CD14-positive monocyte (primary cell): ENCODE measurements at regions not wholly inside any gene's neighbourhood (a gene's known extent, or its start where the extent isn't known, plus 50 kb on each side); places are given as distances from the start of the nearest gene placed in this dataset.

Experiments used
- DNase-seq, 3 donors: peaks; one replicate each; pipeline ENCODE4 v3.0.0-alpha.2; 2011 to 2022
- H2AFZ ChIP-seq: 2 replicates; pipeline ENCODE4 v1.6.0; 2012; ENCODE audit warnings: mild to moderate bottlenecking, low read depth, low read length, inconsistent platforms; ENCODE audit not compliant: insufficient read depth, poor library complexity, severe bottlenecking
- H3K27ac ChIP-seq, 2 donors: 1 replicate in 1 of 2; 2 replicates in 1 of 2; pipeline ENCODE4 v1.5.1; 2012 to 2013; ENCODE audit warnings: low read length in 2 of 2, control low read depth in 1 of 2, inconsistent platforms in 1 of 2, low read depth in 1 of 2, mild to moderate bottlenecking in 1 of 2
- H3K27me3 ChIP-seq, 2 donors: one replicate each; pipeline versions ENCODE4 v1.6.0 to v1.6.1; 2011 to 2013; ENCODE audit warnings: low read length in 2 of 2; ENCODE audit not compliant: control insufficient read depth in 2 of 2, insufficient read depth in 2 of 2
- H3K36me3 ChIP-seq, 2 donors: replicated peaks in 1 of 2; 1 replicate in 1 of 2; 2 replicates in 1 of 2; pipeline versions ENCODE4 v1.5.1 to v1.6.1; 2012 to 2013; ENCODE audit warnings: low read length in 2 of 2, control low read depth in 1 of 2, inconsistent platforms in 1 of 2, mild to moderate bottlenecking in 1 of 2; ENCODE audit not compliant: insufficient read depth in 2 of 2, control insufficient read depth in 1 of 2
- H3K4me1 ChIP-seq, 2 donors: 1 replicate in 1 of 2; 2 replicates in 1 of 2; pipeline versions ENCODE4 v1.5.1 to v1.6.1; 2012 to 2013; ENCODE audit warnings: low read length in 2 of 2, control low read depth in 1 of 2, inconsistent platforms in 1 of 2, mild to moderate bottlenecking in 1 of 2, moderate library complexity in 1 of 2; ENCODE audit not compliant: insufficient read depth in 2 of 2, control insufficient read depth in 1 of 2
- H3K4me2 ChIP-seq: replicated peaks from 2 replicates; pipeline ENCODE3; 2012; ENCODE audit warnings: low read length, moderate library complexity, mild to moderate bottlenecking; ENCODE audit not compliant: poor library complexity, severe bottlenecking; ENCODE audit errors: extremely low read depth
- H3K4me3 ChIP-seq, 3 experiments: fragments of 200-600 bp in 1 of 3; sonication (generic) in 1 of 3; replicated peaks in 1 of 3; 1 replicate in 2 of 3; 2 replicates in 1 of 3; pipeline ENCODE4 v1.5.1; 2011 to 2013; ENCODE audit warnings: low read length in 3 of 3, mild to moderate bottlenecking in 3 of 3, control low read depth in 2 of 3, low read depth in 2 of 3, inconsistent platforms in 1 of 3, moderate library complexity in 1 of 3
- H3K79me2 ChIP-seq: 2 replicates; pipeline ENCODE4 v1.6.0; 2012; ENCODE audit warnings: mild to moderate bottlenecking, control low read depth, inconsistent platforms, low read length, moderate library complexity; ENCODE audit not compliant: insufficient read depth
- H3K9ac ChIP-seq: 2 replicates; pipeline ENCODE4 v1.6.0; 2017; ENCODE audit warnings: low read length, mild to moderate bottlenecking; ENCODE audit not compliant: insufficient read depth, poor library complexity, severe bottlenecking
- H3K9me3 ChIP-seq, 2 donors: replicated peaks in 1 of 2; 1 replicate in 1 of 2; 2 replicates in 1 of 2; pipeline versions ENCODE4 v1.5.1 to v1.6.1; 2012 to 2013; ENCODE audit warnings: low read length in 2 of 2, control low read depth in 1 of 2; ENCODE audit not compliant: control insufficient read depth in 1 of 2, insufficient read depth in 1 of 2
- H4K20me1 ChIP-seq: 2 replicates; pipeline ENCODE4 v1.6.0; 2012; ENCODE audit warnings: mild to moderate bottlenecking, low read length, control low read depth, moderate library complexity; ENCODE audit not compliant: insufficient read depth
- H3K27ac Mint-ChIP-seq, 7 donors: one replicate each; pipeline ENCODE4 v1.8.0; 2020; ENCODE audit warnings: mild to moderate bottlenecking in 7 of 7, mixed read lengths in 7 of 7, moderate library complexity in 6 of 7, inconsistent platforms in 2 of 7
- H3K27me3 Mint-ChIP-seq, 3 donors: one replicate each; pipeline ENCODE4 v1.8.0; 2021 to 2022; ENCODE audit warnings: low read depth in 3 of 3, mild to moderate bottlenecking in 3 of 3, mixed read lengths in 3 of 3, moderate library complexity in 3 of 3, inconsistent platforms in 1 of 3
- H3K36me3 Mint-ChIP-seq, 2 donors: one replicate each; pipeline ENCODE4 v1.8.0; 2020; ENCODE audit warnings: mixed read lengths in 2 of 2, inconsistent platforms in 1 of 2, mild to moderate bottlenecking in 1 of 2
- H3K4me1 Mint-ChIP-seq: one replicate; pipeline ENCODE4 v1.8.0; 2020; ENCODE audit warnings: mild to moderate bottlenecking, mixed read lengths
- H3K4me3 Mint-ChIP-seq, 2 donors: one replicate each; pipeline ENCODE4 v1.8.0; 2020; ENCODE audit warnings: mild to moderate bottlenecking in 2 of 2, mixed read lengths in 2 of 2, moderate library complexity in 1 of 2
- H3K9me3 Mint-ChIP-seq, 7 donors: one replicate each; pipeline ENCODE4 v1.8.0; 2020 to 2022; ENCODE audit warnings: mixed read lengths in 7 of 7, mild to moderate bottlenecking in 6 of 7, moderate library complexity in 6 of 7, inconsistent platforms in 2 of 7
- WGBS: methylation state at CpG from one replicate; pipeline ENCODE4 v1.1.5; 2013; ENCODE audit warnings: missing lambda C conversion rate; ENCODE audit not compliant: insufficient coverage; 5-methylcytosine and 5-hydroxymethylcytosine counted together
- intact Hi-C, 2 donors: fragments of 100-400 bp; cut with micrococcal nuclease; formaldehyde crosslinking; loops; one replicate each; pipeline versions ENCODE4 v1.15.0 to v1.15.1; 2023
- TF ChIP-seq, protein P1 (sequence below): fragments of 200-600 bp; IDR thresholded peaks from one replicate; pipeline ENCODE4 v1.8.0; 2022; ENCODE audit warnings: antibody characterized with exemption, mild to moderate bottlenecking

DNA sequence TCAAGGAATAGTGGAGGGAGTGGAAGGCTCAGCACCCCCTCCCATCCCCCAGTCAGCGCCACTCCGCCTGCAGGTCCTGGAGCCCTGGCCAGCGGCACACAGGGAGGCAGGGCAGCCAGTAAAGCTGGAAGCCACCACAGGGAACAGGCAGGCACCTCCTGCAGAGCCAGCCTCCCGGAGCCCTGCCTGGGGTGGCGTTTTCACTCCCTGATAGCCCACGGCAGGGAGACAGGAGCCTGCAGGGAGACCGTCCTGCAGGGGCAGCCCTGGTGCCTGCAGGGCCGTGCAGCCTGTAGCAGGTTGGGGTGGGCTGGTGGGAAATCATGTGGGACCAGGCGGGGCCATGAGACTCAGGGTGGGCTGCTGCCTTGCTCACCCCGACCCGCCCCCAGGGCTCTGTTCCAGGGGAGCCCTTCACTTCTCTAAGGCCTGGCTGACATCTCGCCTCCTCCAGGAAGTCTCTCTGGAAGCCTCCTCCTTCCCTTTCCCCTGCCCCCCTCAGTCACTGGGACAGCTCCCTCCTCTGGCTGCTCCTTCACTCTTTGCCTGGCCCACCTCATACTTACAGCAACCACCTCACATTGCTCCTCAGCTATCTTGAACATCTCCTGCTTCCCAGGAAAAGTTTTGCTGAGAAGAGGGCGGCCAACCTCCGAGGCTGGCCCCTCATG lies 221.0 kb downstream of the GLI2 start:
- TF ChIP-seq, protein P1, sequence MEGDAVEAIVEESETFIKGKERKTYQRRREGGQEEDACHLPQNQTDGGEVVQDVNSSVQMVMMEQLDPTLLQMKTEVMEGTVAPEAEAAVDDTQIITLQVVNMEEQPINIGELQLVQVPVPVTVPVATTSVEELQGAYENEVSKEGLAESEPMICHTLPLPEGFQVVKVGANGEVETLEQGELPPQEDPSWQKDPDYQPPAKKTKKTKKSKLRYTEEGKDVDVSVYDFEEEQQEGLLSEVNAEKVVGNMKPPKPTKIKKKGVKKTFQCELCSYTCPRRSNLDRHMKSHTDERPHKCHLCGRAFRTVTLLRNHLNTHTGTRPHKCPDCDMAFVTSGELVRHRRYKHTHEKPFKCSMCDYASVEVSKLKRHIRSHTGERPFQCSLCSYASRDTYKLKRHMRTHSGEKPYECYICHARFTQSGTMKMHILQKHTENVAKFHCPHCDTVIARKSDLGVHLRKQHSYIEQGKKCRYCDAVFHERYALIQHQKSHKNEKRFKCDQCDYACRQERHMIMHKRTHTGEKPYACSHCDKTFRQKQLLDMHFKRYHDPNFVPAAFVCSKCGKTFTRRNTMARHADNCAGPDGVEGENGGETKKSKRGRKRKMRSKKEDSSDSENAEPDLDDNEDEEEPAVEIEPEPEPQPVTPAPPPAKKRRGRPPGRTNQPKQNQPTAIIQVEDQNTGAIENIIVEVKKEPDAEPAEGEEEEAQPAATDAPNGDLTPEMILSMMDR = no peak
- no peaks in the 10 kb centered on the region for H3K79me2 ChIP-seq
- no peaks in the 10 kb centered on the region for H3K4me1 ChIP-seq
- no peak overlapping the region for H3K4me2 ChIP-seq
- H4K20me1 ChIP-seq = no peaks in the 10 kb centered on the region
- intact Hi-C loops = no loop called here
- H3K4me3 ChIP-seq = no peak overlapping the region
- no peaks in the 10 kb centered on the region for H3K9me3 ChIP-seq
- no peak for DNase-seq
- H3K4me1 Mint-ChIP-seq = no peaks in the 10 kb centered on the region
- H3K9me3 Mint-ChIP-seq = no peaks in the 10 kb centered on the region
- H3K9ac ChIP-seq = no peak overlapping the region
- WGBS = 88% methylated on average over 13 of the region's 14 CpGs
- H2AFZ ChIP-seq = no peak overlapping the region
- H3K27me3 Mint-ChIP-seq = peaks cover 0 to 4% (median 4%) of the 10 kb centered on the region in 3 donors
- H3K36me3 ChIP-seq = no peaks in the 10 kb centered on the region
- H3K27me3 ChIP-seq = no peaks in the 10 kb centered on the region
- H3K4me3 Mint-ChIP-seq = no peak overlapping the region
- no peaks in the 10 kb centered on the region for H3K36me3 Mint-ChIP-seq
- no peak overlapping the region for H3K27ac ChIP-seq
- H3K27ac Mint-ChIP-seq = no peak overlapping the region

DNA sequence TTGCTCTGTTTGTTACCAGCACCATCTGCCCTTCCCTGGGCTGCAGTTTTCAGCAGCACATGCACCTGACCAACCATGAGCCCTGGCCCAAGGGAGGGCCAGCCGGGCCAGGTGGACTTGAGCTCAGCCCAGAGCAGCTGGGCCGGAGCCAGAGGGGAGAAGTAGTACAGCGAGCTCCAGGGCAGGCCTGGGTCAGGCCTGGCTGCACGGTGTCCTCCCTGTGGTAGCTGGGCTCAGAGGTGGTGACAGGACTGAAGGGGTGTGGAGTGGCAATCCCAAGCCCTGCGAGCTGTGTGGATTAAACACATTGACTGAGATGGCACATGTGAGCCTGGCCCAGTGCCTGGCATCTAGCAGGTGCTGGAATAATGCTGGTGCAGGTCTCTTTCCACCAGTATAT lies 222.2 kb downstream of the GLI2 start:
- Histone ChIP-seq H2AFZ (no peak overlapping the region), H3K9me3 (no peaks in the 10 kb centered on the region), H3K27ac (no peak overlapping the region), H4K20me1 (no peaks in the 10 kb centered on the region), H3K4me2 (no peak overlapping the region), H3K4me3 (no peak overlapping the region), H3K36me3 (no peaks in the 10 kb centered on the region), H3K4me1 (no peaks in the 10 kb centered on the region), H3K27me3 (no peaks in the 10 kb centered on the region), H3K79me2 (no peaks in the 10 kb centered on the region), H3K9ac (no peak overlapping the region)
- intact Hi-C loops = no loop called here
- no peak overlapping the region for H3K27ac Mint-ChIP-seq
- H3K36me3 Mint-ChIP-seq = no peaks in the 10 kb centered on the region
- no peaks in the 10 kb centered on the region for H3K9me3 Mint-ChIP-seq
- no peak overlapping the region for H3K4me3 Mint-ChIP-seq
- TF ChIP-seq, protein P1 = no peak
- DNase-seq = no peak
- 100% methylated on average over 4 of the region's 5 CpGs for WGBS
- peaks cover 1 to 6% (median 4%) of the 10 kb centered on the region in 3 donors for H3K27me3 Mint-ChIP-seq
- no peaks in the 10 kb centered on the region for H3K4me1 Mint-ChIP-seq
